IMR-90 (cell line): ENCODE measurements at regions not wholly inside any gene's neighbourhood (a gene's known extent, or its start where the extent isn't known, plus 50 kb on each side); places are given as distances from the start of the nearest gene placed in this dataset.

Experiments
- ATAC-seq: fragments of 200-7000 bp; cut with Tn5 transposase; 2 replicates; pipeline ENCODE4 v1.9.1; 2020; ENCODE audit warnings: low read depth, mild to moderate bottlenecking, moderate library complexity
- BruUV-seq: library from RNA; stranded (reverse); fragments of 400-500 nt; replicated peaks from 2 replicates; lab custom pipeline; 2021; lab: Mats Ljungman, UMichigan
- CTCF ChIA-PET: fragments of 300-600 bp; formaldehyde crosslinking; extraction: SDS; loops from one replicate; lab custom pipeline; 2021; ENCODE audit warnings: antibody characterized with exemption; lab: Yijun Ruan, JAX
- POLR2A ChIA-PET: fragments of 300-600 bp; sonication (Branson Sonifier 250); formaldehyde crosslinking; loops from one replicate; lab custom pipeline; 2022; ENCODE audit warnings: antibody characterized with exemption; ENCODE audit not compliant: unreplicated experiment; lab: Charles Lee
- DNase-seq: peaks from one replicate; pipeline ENCODE4 v3.0.0; 2013
- H2AFZ ChIP-seq: replicated peaks from 2 replicates; pipeline ENCODE3; 2013; ENCODE audit warnings: low read length, mild to moderate bottlenecking; ENCODE audit not compliant: poor library complexity
- H2AK5ac ChIP-seq: 2 replicates; pipeline ENCODE4 v1.6.1; 2013; ENCODE audit warnings: low read depth, low read length, inconsistent platforms
- H2AK9ac ChIP-seq: replicated peaks from 2 replicates; pipeline ENCODE3; 2013; ENCODE audit warnings: mild to moderate bottlenecking, low read depth, low read length, moderate library complexity; ENCODE audit not compliant: poor library complexity
- H2BK120ac ChIP-seq: 2 replicates; pipeline ENCODE4 v1.6.1; 2013; ENCODE audit warnings: low read depth, low read length, inconsistent platforms
- H2BK15ac ChIP-seq: 3 replicates; pipeline ENCODE4 v1.6.1; 2013; ENCODE audit warnings: low read depth, low read length, inconsistent platforms
- H2BK20ac ChIP-seq: 2 replicates; pipeline ENCODE4 v1.6.1; 2013; ENCODE audit warnings: low read depth, mild to moderate bottlenecking, inconsistent platforms, low read length, moderate library complexity
- H2BK5ac ChIP-seq: 2 replicates; pipeline ENCODE4 v1.6.1; 2013; ENCODE audit warnings: mild to moderate bottlenecking, low read depth, low read length, inconsistent platforms; ENCODE audit not compliant: poor library complexity, severe bottlenecking
- H3K14ac ChIP-seq: replicated peaks from 2 replicates; pipeline ENCODE4 v1.6.1; 2013; ENCODE audit warnings: low read depth, low read length, inconsistent platforms
- H3K18ac ChIP-seq: 2 replicates; pipeline ENCODE4 v1.6.1; 2013; ENCODE audit warnings: low read depth, low read length, control low read depth
- H3K23ac ChIP-seq: 2 replicates; pipeline ENCODE4 v1.6.1; 2013; ENCODE audit warnings: low read depth, low read length, inconsistent platforms
- H3K27ac ChIP-seq: 2 replicates; pipeline ENCODE4 v1.5.1; 2013; ENCODE audit warnings: mild to moderate bottlenecking, control low read depth, low read length; ENCODE audit not compliant: insufficient read depth
- H3K27me3 ChIP-seq: 2 replicates; pipeline ENCODE4 v1.6.1; 2013; ENCODE audit warnings: low read length; ENCODE audit not compliant: control insufficient read depth, insufficient read depth
- H3K36me3 ChIP-seq: 2 replicates; pipeline ENCODE4 v1.6.1; 2013; ENCODE audit warnings: low read length, mixed read lengths; ENCODE audit not compliant: control insufficient read depth, insufficient read depth
- H3K4ac ChIP-seq: 2 replicates; pipeline ENCODE4 v1.6.1; 2013; ENCODE audit warnings: low read depth, low read length, inconsistent platforms
- H3K4me1 ChIP-seq: 2 replicates; pipeline ENCODE4 v1.6.1; 2013; ENCODE audit warnings: low read length, mixed read lengths; ENCODE audit not compliant: control insufficient read depth, insufficient read depth
- H3K4me2 ChIP-seq: 2 replicates; pipeline ENCODE4 v1.6.1; 2013; ENCODE audit warnings: low read depth, mild to moderate bottlenecking, control low read depth, low read length, moderate library complexity
- H3K4me3 ChIP-seq: 2 replicates; pipeline ENCODE4 v1.5.1; 2013; ENCODE audit warnings: low read depth, mild to moderate bottlenecking, control low read depth, low read length, moderate library complexity; ENCODE audit not compliant: insufficient read depth
- H3K56ac ChIP-seq: 2 replicates; pipeline ENCODE4 v1.6.1; 2013; ENCODE audit warnings: low read length, inconsistent platforms; ENCODE audit not compliant: insufficient read depth; ENCODE audit errors: extremely low read depth
- H3K79me1 ChIP-seq, 2 experiments: 2 replicates each; pipeline ENCODE4 v1.6.1; 2013; ENCODE audit warnings: low read length in 2 of 2, inconsistent platforms in 1 of 2, low read depth in 1 of 2
- H3K9ac ChIP-seq: 2 replicates; pipeline ENCODE4 v1.6.1; 2013; ENCODE audit warnings: low read depth, low read length, control low read depth
- H3K9me1 ChIP-seq: 2 replicates; pipeline ENCODE4 v1.6.1; 2013; ENCODE audit warnings: low read length, inconsistent platforms; ENCODE audit not compliant: insufficient read depth
- H3K9me3 ChIP-seq: 2 replicates; pipeline ENCODE4 v1.6.1; 2013; ENCODE audit warnings: low read length; ENCODE audit not compliant: control insufficient read depth, insufficient read depth
- H4K20me1 ChIP-seq: 2 replicates; pipeline ENCODE4 v1.6.1; 2013; ENCODE audit warnings: low read length, inconsistent platforms; ENCODE audit not compliant: insufficient read depth
- H4K5ac ChIP-seq: 2 replicates; pipeline ENCODE4 v1.6.1; 2013; ENCODE audit warnings: mild to moderate bottlenecking, low read depth, low read length, control low read depth
- H4K8ac ChIP-seq, 2 experiments: 2 replicates each; pipeline ENCODE4 v1.6.1; 2013; ENCODE audit warnings: low read depth in 2 of 2, low read length in 2 of 2, control low read depth in 1 of 2, inconsistent platforms in 1 of 2
- H4K91ac ChIP-seq: 2 replicates; pipeline ENCODE4 v1.6.1; 2013; ENCODE audit warnings: low read depth, low read length, inconsistent platforms; ENCODE audit not compliant: insufficient read depth
- BHLHE40 ChIP-seq: fragments of 150-350 bp; IDR thresholded peaks from 2 replicates; pipeline ENCODE4 v1.6.1; 2016; ENCODE audit warnings: mild to moderate bottlenecking, low read depth, low read length
- CEBPB ChIP-seq: IDR thresholded peaks from 2 replicates; pipeline ENCODE4 v1.6.1; 2012; ENCODE audit warnings: low read depth, low read length, improper control_type of control experiment
- CHD1 ChIP-seq: IDR thresholded peaks from 2 replicates; pipeline ENCODE4 v1.6.1; 2012; ENCODE audit warnings: low read depth, low read length, improper control_type of control experiment
- CTCF ChIP-seq: conservative IDR thresholded peaks from 2 replicates; pipeline ENCODE4 v1.5.1; 2012; ENCODE audit warnings: mild to moderate bottlenecking, low read depth, low read length, improper control_type of control experiment
- ELK1 ChIP-seq: fragments of 150-350 bp; IDR thresholded peaks from 2 replicates; pipeline ENCODE4 v1.6.1; 2016; ENCODE audit warnings: low read depth, mild to moderate bottlenecking, low read length, moderate library complexity, borderline replicate concordance
- FOS ChIP-seq: fragments of 150-350 bp; IDR thresholded peaks from 2 replicates; pipeline ENCODE4 v1.6.1; 2016; ENCODE audit warnings: low read depth, low read length
- MAFK ChIP-seq: IDR thresholded peaks from 2 replicates; pipeline ENCODE4 v1.6.1; 2012; ENCODE audit warnings: low read depth, low read length, improper control_type of control experiment
- MAZ ChIP-seq: IDR thresholded peaks from 2 replicates; pipeline ENCODE4 v1.6.1; 2012; ENCODE audit warnings: low read depth, mild to moderate bottlenecking, low read length, improper control_type of control experiment, moderate library complexity, borderline replicate concordance
- MXI1 ChIP-seq: IDR thresholded peaks from 2 replicates; pipeline ENCODE4 v1.6.1; 2012; ENCODE audit warnings: low read depth, mild to moderate bottlenecking, low read length, moderate library complexity, borderline replicate concordance
- NFE2L2 ChIP-seq: fragments of 150-350 bp; IDR thresholded peaks from 2 replicates; pipeline ENCODE4 v1.6.1; 2016; ENCODE audit warnings: low read depth, mild to moderate bottlenecking, low read length
- POLR2A ChIP-seq: IDR thresholded peaks from 2 replicates; pipeline ENCODE4 v1.6.1; 2012; ENCODE audit warnings: mild to moderate bottlenecking, low read depth, low read length
- RAD21 ChIP-seq: IDR thresholded peaks from 2 replicates; pipeline ENCODE4 v1.6.1; 2012; ENCODE audit warnings: low read length, improper control_type of control experiment
- RCOR1 ChIP-seq: IDR thresholded peaks from 2 replicates; pipeline ENCODE4 v1.6.1; 2012; ENCODE audit warnings: mild to moderate bottlenecking, low read length, improper control_type of control experiment; ENCODE audit not compliant: insufficient replicate concordance
- RFX5 ChIP-seq: IDR thresholded peaks from 2 replicates; pipeline ENCODE4 v1.8.0; 2012; ENCODE audit warnings: low read depth, mild to moderate bottlenecking, low read length, moderate library complexity
- SMC3 ChIP-seq: fragments of 150-350 bp; IDR thresholded peaks from 2 replicates; pipeline ENCODE4 v1.6.1; 2016; ENCODE audit warnings: low read depth, mild to moderate bottlenecking, antibody characterized with exemption, low read length, moderate library complexity
- USF2 ChIP-seq: fragments of 150-350 bp; IDR thresholded peaks from 2 replicates; pipeline ENCODE4 v1.6.1; 2017; ENCODE audit warnings: mild to moderate bottlenecking, antibody characterized with exemption, low read length, low read depth
- WGBS, 2 experiments: methylation state at CpG; one replicate each; pipeline versions ENCODE4 v1.1.5 to v1.1.7; 2013; ENCODE audit warnings: missing lambda C conversion rate in 2 of 2; ENCODE audit not compliant: insufficient read length in 1 of 2; ENCODE audit errors: extremely low coverage in 2 of 2; 5-methylcytosine and 5-hydroxymethylcytosine counted together
- dilution Hi-C: fragments of 300-500 bp; cut with HindIII; formaldehyde crosslinking; loops from one replicate; pipeline ENCODE4 v1.14.3; 2018; ENCODE audit warnings: low sequenced_read_pairs; ENCODE audit not compliant: unreplicated experiment
- in situ Hi-C: fragments of 300-500 bp; cut with MboI; formaldehyde crosslinking; loops from 3 replicates; pipeline ENCODE4 v1.14.3; 2019; ENCODE audit warnings: low sequenced_read_pairs, inconsistent platforms, mixed read lengths
- intact Hi-C: fragments of 100-400 bp; cut with micrococcal nuclease; formaldehyde crosslinking; loops from 2 replicates; pipeline ENCODE4 v1.10.0; 2022

GRCh38 chr12:97781342-97781741 lies 318.7 kb downstream of the RMST start:
- no peak overlapping the region for H2BK5ac ChIP-seq
- BruUV-seq = no TSS peak
- H2AK9ac ChIP-seq = no peak overlapping the region
- H3K36me3 ChIP-seq = no peaks in the 10 kb centered on the region
- ChIA-PET CTCF (no interaction called here), POLR2A (no interaction called here)
- in situ Hi-C loops (no loop called here), dilution Hi-C loops (no loop called here), intact Hi-C loops (no loop called here)
- H3K18ac ChIP-seq = no peak overlapping the region
- H2AK5ac ChIP-seq = no peak overlapping the region
- no peak overlapping the region for H3K14ac ChIP-seq
- no peak overlapping the region for H2BK20ac ChIP-seq
- no peak for DNase-seq
- no peak overlapping the region for H3K56ac ChIP-seq
- WGBS, 2 experiments = 80% methylated on average over 1 of the region's 5 CpGs; no CpG with 5 or more reads in 1 of the 2 experiments
- no peak overlapping the region for H4K5ac ChIP-seq
- H2BK15ac ChIP-seq = no peak overlapping the region
- H3K79me1 ChIP-seq = no peaks in the 10 kb centered on the region
- H2BK120ac ChIP-seq = no peak overlapping the region
- no peak overlapping the region for H3K27ac ChIP-seq
- no peak overlapping the region for H3K23ac ChIP-seq
- no peak overlapping the region for H3K4ac ChIP-seq
- H3K4me1 ChIP-seq = no peaks in the 10 kb centered on the region
- no peak for ATAC-seq
- H3K9me1 ChIP-seq = no peaks in the 10 kb centered on the region
- H3K4me2 ChIP-seq = no peak overlapping the region
- no peaks in the 10 kb centered on the region for H4K20me1 ChIP-seq
- no peak overlapping the region for H3K9ac ChIP-seq
- peaks cover 11% of the 10 kb centered on the region for H3K9me3 ChIP-seq
- no peak overlapping the region for H4K8ac ChIP-seq
- no peak overlapping the region for H4K91ac ChIP-seq
- TF ChIP-seq CEBPB (no peak), CHD1 (no peak), MAZ (no peak), RCOR1 (no peak), CTCF (no peak), NFE2L2 (no peak), RAD21 (no peak), BHLHE40 (no peak), MAFK (no peak), SMC3 (no peak), USF2 (no peak), POLR2A (no peak), FOS (no peak), MXI1 (no peak), RFX5 (no peak), ELK1 (no peak)
- no peaks in the 10 kb centered on the region for H3K27me3 ChIP-seq
- H3K4me3 ChIP-seq = no peak overlapping the region
- H2AFZ ChIP-seq = no peak overlapping the region
